Thyroid gland (tissue), 4 donors: ENCODE measurements at regions not wholly inside any gene's neighbourhood (a gene's known extent, or its start where the extent isn't known, plus 50 kb on each side); places are given as distances from the start of the nearest gene placed in this dataset.

ENCODE experiments used
- DNase-seq, 2 donors: peaks; one replicate each; pipeline ENCODE4 v3.0.0-alpha.2; 2019
- H3K27ac ChIP-seq, 3 donors: fragments of 200-600 bp; sonication (generic); 1 replicate in 2 of 3; 2 replicates in 1 of 3; pipeline ENCODE4 v1.5.1; 2016 to 2019; ENCODE audit warnings: mild to moderate bottlenecking in 1 of 3, moderate library complexity in 1 of 3
- H3K27me3 ChIP-seq: fragments of 200-600 bp; sonication (generic); one replicate; pipeline ENCODE4 v1.5.1; 2019
- H3K36me3 ChIP-seq, 2 donors: fragments of 200-600 bp; sonication (generic); one replicate each; pipeline ENCODE4 v1.5.1; 2016 to 2019
- H3K4me1 ChIP-seq, 2 donors: fragments of 200-600 bp; sonication (generic); one replicate each; pipeline ENCODE4 v1.5.1; 2017 to 2019
- H3K4me3 ChIP-seq, 3 donors: fragments of 200-600 bp; sonication (generic); replicated peaks in 1 of 3; 1 replicate in 2 of 3; 2 replicates in 1 of 3; pipeline ENCODE4 v1.5.1; 2016; ENCODE audit warnings: mild to moderate bottlenecking in 1 of 3
- H3K9me3 ChIP-seq: fragments of 200-600 bp; sonication (generic); one replicate; pipeline ENCODE4 v1.5.1; 2017
- POLR2A ChIP-seq, 2 donors: fragments of 450-650 bp; IDR thresholded peaks; one replicate each; pipeline ENCODE4 v1.6.1; 2017; ENCODE audit warnings: antibody characterized with exemption in 2 of 2, mild to moderate bottlenecking in 2 of 2, moderate library complexity in 1 of 2
- WGBS, 2 donors: methylation state at CpG; one replicate each; pipeline ENCODE4 v1.1.5; 2017; 5-methylcytosine and 5-hydroxymethylcytosine counted together
- intact Hi-C: fragments of 100-400 bp; cut with DNase I; formaldehyde crosslinking; loops from one replicate; pipeline ENCODE4 v1.15.1; 2023
- TF ChIP-seq, protein P1 (sequence below), 6 experiments: fragments of 200-600 bp in 3 of 6; fragments of 450-650 bp in 3 of 6; sonication (generic) in 3 of 6; IDR thresholded peaks; one replicate each; pipeline ENCODE4 v1.5.1; 2016 to 2019; ENCODE audit warnings: antibody characterized with exemption in 6 of 6, mild to moderate bottlenecking in 2 of 6, inconsistent platforms in 1 of 6, moderate library complexity in 1 of 6

DNA sequence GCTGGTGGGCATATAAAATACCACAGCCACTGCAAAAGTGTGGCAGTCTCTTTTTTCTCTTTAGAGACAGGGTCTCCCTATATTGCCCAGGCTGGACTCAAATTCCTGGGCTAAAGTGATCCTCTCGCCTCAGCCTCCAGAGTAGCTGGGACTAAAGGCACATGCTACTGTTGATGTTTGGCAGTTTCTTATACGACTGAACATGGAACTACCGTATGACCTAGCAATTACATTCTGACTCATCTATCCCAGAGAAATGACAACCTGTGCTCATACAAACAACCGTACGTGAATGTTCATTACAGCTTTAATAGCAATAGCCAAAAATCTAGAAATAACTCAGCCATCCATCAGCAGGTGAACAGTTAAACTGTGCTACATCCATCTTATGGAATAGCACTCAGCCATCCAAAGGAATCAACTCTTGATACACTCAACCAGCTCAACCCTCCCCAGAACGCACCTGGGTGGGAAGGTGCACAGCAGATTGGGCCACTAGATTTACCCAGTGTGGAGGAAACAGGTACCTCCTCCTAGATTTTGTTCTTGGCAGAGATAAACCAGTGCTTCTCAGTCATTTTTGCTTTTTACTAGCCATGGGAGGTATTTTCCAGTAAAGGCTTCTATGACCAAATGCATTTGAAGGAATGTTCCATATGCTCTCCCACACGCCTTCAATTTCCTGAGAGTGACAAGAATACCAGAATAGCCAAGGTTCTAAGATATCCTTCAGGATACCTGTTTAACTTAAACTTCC lies 130.5 kb downstream of the MED15 start:
- no peak for DNase-seq
- H3K27me3 ChIP-seq: no peaks in the 10 kb centered on the region
- 82 to 89% methylated on average over 6 to 7 of the region's 7 CpGs for WGBS, 2 donors
- no peaks in the 10 kb centered on the region for H3K36me3 ChIP-seq
- no peak overlapping the region for H3K27ac ChIP-seq
- TF ChIP-seq, protein P1, sequence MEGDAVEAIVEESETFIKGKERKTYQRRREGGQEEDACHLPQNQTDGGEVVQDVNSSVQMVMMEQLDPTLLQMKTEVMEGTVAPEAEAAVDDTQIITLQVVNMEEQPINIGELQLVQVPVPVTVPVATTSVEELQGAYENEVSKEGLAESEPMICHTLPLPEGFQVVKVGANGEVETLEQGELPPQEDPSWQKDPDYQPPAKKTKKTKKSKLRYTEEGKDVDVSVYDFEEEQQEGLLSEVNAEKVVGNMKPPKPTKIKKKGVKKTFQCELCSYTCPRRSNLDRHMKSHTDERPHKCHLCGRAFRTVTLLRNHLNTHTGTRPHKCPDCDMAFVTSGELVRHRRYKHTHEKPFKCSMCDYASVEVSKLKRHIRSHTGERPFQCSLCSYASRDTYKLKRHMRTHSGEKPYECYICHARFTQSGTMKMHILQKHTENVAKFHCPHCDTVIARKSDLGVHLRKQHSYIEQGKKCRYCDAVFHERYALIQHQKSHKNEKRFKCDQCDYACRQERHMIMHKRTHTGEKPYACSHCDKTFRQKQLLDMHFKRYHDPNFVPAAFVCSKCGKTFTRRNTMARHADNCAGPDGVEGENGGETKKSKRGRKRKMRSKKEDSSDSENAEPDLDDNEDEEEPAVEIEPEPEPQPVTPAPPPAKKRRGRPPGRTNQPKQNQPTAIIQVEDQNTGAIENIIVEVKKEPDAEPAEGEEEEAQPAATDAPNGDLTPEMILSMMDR (IDR thresholded peaks at IDR 0.05): no peak
- no peak for TF ChIP-seq POLR2A (IDR thresholded peaks at IDR 0.05)
- intact Hi-C loops: no loop called here
- H3K4me3 ChIP-seq: no peak overlapping the region
- no peaks in the 10 kb centered on the region for H3K4me1 ChIP-seq
- H3K9me3 ChIP-seq: no peaks in the 10 kb centered on the region

GRCh38 chr22:20638507-20638870 lies 131.1 kb downstream of the MED15 start:
- WGBS, 2 donors: 83 to 91% methylated on average over 1 of the region's 1 CpG
- Histone ChIP-seq H3K36me3 (no peaks in the 10 kb centered on the region), H3K4me3 (no peak overlapping the region), H3K9me3 (no peaks in the 10 kb centered on the region), H3K27ac (no peak overlapping the region), H3K4me1 (no peaks in the 10 kb centered on the region), H3K27me3 (no peaks in the 10 kb centered on the region)
- intact Hi-C loops: no loop called here
- no peak for TF ChIP-seq POLR2A (IDR thresholded peaks at IDR 0.05)
- TF ChIP-seq, protein P1 (IDR thresholded peaks at IDR 0.05): no peak
- no peak for DNase-seq

DNA sequence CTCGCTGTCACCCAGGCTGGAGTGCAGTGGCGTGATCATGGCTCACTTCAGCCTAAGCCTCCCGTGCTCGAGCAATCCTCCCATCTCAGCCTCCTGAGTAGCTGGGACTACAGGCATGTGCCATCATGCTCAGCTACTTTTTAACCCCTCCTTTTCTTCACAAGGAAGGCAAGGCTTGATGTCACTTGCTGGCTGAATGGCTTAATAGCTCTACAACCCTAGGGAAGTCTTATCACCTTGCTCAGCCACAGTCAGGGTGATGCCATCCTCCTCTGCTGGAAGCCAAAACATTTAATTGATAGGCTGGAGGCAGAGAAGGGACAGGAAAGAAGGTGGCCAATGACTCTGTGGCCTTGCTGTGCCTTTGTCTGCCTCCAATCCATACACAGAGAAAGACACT lies 131.9 kb downstream of the MED15 start:
- Histone ChIP-seq H3K9me3 (no peaks in the 10 kb centered on the region), H3K36me3 (no peaks in the 10 kb centered on the region), H3K4me3 (no peak overlapping the region), H3K27ac (no peak overlapping the region), H3K4me1 (no peaks in the 10 kb centered on the region), H3K27me3 (no peaks in the 10 kb centered on the region)
- DNase-seq: no peak
- no peak for TF ChIP-seq POLR2A (IDR thresholded peaks at IDR 0.05)
- TF ChIP-seq, protein P1 (IDR thresholded peaks at IDR 0.05): no peak
- intact Hi-C loops: no loop called here
- WGBS, 2 donors: 80 to 88% methylated on average over 4 of the region's 4 CpGs

GRCh38 chr22:20639750-20640149 lies 132.3 kb downstream of the MED15 start:
- Histone ChIP-seq H3K36me3 (no peaks in the 10 kb centered on the region), H3K9me3 (no peaks in the 10 kb centered on the region), H3K27me3 (no peaks in the 10 kb centered on the region), H3K4me1 (no peaks in the 10 kb centered on the region), H3K27ac (no peak overlapping the region), H3K4me3 (no peak overlapping the region)
- intact Hi-C loops: no loop called here
- TF ChIP-seq, protein P1 (IDR thresholded peaks at IDR 0.05): no peak
- TF ChIP-seq POLR2A (IDR thresholded peaks at IDR 0.05): no peak
- no peak for DNase-seq
- WGBS, 2 donors: 90 to 92% methylated on average over 3 of the region's 3 CpGs

DNA sequence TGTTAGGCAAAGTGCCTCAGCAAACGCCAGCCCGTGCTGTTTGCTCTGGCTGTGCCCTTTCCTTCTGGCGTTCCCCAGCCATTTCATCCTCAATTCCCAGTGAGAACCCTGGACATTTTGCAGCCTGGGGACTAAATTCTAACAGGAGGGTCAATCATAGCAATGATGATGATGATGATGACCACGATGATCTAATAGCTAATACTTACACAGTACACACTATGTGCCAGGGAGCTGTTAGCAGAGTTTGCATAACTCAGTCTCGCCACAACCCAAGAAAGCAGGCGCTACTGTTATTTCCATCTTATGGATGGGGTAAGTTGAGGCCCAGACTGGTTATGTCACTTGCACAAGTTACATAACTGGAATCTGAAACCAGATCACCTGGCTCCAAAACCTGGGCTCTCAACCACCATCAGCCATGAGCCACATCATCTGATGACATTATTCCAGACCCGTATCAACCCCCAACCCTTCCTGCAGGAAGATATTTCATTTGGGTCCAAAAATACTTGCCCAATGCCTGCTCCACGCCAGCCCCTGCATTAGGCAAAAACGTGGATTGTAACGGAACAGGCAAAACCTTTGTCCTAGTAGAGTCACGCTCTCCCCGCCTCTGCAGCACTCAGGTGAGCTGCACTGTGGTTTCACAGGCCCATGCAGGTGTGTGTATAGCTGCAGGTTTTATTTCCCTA lies 132.6 kb upstream of the SERPIND1 start:
- Histone ChIP-seq H3K27me3 (no peaks in the 10 kb centered on the region), H3K4me3 (no peak overlapping the region), H3K4me1 (no peaks in the 10 kb centered on the region), H3K36me3 (no peaks in the 10 kb centered on the region), H3K27ac (no peak overlapping the region), H3K9me3 (no peaks in the 10 kb centered on the region)
- intact Hi-C loops: no loop called here
- no peak for TF ChIP-seq POLR2A (IDR thresholded peaks at IDR 0.05)
- TF ChIP-seq, protein P1 (IDR thresholded peaks at IDR 0.05): no peak
- 66 to 83% methylated on average over 12 of the region's 12 CpGs for WGBS, 2 donors
- DNase-seq: no peak
